ENCODE measurements at regions not wholly inside any gene's neighbourhood (a gene's known extent, or its start where the extent isn't known, plus 50 kb on each side); places are given as distances from the start of the nearest gene placed in this dataset.

GRCh38 chr19:32230441-32230840, 115.0 kb upstream of the ZNF507 start:
- no peak for DNase-seq

DNA sequence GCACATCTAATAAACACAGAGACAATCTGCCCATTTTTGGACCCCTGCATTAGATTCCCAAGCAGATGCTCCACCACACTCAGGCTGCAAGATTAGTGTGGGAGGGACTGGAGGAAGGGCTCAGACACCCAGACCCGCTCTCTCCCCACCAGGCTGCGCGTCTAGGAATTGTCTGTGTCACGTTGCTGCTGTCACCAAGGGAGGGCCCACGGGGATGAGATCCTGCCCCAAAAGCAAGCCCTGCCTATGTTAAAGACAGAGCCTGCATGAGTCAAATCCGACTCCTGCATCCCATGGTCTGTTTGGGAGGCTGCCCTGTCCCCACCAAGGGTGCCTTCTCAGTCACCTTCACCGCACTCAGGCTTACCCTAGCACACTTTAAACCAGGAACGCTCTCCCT, 114.4 kb upstream of the ZNF507 start:
- no peak for DNase-seq

DNA sequence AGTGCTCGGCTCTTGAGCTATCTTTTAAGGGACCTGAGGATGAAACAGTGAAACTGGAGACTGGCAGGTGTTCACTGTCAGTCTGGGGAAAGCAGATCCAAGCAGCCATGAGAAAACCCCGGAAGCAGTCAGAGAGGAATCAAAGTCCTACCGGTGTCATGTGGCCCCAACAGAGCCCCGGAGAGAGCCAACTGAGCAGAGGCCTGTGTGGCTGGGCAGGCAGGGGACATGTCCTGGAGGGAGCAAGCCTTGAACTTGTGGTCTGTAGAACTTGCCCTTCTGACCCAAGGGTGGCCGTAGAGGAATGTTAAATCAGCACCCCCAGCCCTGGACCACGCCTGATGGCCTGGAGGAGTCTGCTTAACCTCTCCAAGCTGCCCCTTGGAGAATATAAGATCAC, 113.7 kb upstream of the ZNF507 start:
- DNase-seq, result no peak

- no peak for DNase-seq
Measured at GRCh38 chr19:32232449-32232848, 113.0 kb upstream of the ZNF507 start.

DNA sequence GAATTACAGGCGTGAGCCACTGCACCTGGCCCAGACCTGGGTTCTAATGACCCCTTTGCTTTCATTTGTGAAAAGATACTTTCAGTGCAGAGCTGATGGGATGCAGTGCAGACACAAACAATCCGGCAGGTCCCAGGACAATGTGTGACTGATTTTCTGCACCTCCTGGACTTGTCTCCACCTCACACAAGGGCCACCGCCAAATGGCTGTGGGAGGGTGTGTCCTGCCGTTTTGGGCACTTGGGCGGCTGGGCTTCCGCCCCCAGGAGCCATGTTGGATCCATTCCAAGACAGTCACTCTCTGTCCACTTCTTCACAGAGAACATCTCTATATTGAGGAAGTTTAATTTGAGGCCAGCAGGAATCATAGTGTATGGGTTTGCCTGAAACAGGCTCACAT, 112.3 kb upstream of the ZNF507 start:
- no peak for DNase-seq

DNA sequence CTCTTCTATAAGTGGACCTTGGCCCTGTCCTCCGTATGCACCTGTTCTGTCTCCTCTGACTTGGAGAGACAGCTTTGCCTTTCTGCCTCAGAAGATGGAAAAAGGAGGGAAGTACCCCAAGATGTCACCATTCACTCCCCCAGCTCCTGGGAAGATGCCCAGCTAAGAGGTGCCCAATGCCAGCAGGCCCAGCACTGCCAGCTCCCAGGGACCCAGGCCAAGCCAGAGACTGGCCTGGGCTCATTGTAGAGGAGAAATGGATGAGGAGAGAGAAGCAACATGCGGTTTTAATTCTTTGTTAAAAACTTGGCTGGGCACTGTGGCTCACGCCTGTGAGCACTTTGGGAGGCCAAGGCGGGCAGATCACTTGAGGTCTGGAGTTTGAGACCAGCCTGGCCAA, 111.5 kb upstream of the ZNF507 start:
- no peak for DNase-seq

DNA sequence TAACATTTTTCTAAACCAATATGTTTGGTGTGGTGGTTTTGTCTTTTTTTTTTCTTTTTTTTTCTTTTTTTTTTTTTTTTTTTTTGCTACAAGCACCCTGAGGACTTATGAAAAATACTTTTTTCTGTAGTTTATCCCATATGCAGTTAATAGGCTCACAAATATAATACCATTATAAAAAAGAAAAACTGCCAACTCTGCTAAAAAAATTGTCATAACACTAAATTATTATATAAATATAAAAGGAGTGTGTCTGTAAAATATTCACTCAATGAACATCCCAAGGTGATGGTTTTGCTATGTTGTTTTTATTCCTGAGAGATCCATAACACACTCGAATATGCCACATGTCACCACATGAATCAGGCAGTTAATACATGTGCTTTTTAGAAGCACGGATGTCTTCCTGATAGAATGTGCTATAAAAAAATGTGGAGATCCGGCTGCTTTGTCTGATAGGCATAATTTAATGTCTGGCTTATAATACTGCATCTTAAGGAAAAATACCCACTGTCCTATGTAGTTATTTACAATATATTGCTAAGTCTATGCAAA, 110.7 kb upstream of the ZNF507 start:
- DNase-seq, result no peak

GRCh38 chr19:32238076-32238475, 107.3 kb upstream of the ZNF507 start:
- no peak for DNase-seq

DNA sequence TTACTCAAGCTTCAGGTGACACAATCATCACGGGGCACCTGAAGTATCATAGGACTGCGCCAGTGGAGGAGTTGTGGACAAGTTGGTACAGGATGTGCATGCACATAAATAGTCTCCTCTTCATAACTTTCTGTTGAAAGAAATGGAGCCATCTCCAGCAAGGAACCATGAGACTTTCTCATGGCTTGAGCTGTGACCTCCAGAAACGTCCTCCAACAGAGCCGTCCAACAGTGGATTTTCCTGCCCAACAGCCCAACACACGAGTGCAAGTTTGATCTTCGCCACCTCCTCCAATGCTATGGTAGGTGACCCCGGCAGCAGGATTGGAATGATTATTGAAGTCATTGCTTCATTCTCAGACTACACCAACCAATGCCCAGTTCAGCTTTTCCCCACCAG, 105.1 kb upstream of the ZNF507 start:
- DNase-seq, result no peak

DNA sequence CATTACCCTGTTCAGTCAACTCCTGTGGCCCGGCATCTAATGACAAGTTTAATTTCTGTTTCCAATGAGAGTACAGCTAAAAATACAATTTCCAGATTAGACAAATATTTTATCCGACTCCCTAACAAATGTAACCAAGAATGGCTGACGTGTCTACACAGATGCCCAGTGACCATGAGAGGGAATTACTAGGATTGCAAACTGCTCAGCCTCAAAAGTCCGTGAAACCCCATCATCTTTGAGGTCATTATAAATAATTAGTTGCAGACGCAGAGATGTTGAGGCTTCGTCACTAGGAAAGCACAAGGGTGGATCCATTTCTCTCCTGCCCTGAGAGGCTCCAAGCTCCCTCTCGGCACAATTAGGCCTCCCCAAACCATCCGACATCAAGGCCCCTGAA, 104.1 kb upstream of the ZNF507 start:
- DNase-seq, result no peak

DNA sequence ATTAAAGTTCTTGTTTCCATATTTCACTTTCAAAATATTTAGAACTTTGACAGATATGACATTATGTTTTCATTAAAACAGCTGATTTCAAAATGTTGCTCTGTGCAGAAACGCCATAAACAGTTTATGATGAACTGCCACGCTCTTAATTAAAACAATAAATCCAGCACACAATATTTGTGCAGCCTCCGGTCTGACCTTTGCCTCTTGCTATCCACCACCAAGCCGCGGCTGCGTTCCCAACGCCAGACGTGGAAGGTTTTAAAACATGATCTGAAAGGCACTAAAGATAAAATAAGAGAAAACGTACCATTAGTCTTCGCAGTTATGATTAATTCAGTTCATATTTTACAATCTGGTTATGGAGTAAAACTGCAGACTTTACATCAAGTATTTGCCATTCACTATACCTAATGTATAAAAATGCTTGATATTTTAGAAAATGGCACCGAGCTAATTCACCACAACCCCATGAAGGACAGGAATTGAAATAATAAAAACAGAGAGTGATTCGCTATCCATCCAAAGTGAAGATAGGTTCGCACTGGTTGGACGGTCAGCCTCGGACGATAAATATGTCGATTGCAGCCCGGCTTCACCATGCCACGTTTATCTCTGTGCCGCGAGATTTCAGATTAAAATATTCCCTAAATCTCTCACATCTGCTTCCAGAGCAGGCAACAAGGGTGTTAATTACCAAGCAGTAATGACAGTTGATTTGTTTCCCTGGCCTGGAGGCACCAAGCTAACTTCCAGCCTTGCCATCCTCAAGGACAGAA, 103.3 kb upstream of the ZNF507 start:
- no peak for DNase-seq

DNA sequence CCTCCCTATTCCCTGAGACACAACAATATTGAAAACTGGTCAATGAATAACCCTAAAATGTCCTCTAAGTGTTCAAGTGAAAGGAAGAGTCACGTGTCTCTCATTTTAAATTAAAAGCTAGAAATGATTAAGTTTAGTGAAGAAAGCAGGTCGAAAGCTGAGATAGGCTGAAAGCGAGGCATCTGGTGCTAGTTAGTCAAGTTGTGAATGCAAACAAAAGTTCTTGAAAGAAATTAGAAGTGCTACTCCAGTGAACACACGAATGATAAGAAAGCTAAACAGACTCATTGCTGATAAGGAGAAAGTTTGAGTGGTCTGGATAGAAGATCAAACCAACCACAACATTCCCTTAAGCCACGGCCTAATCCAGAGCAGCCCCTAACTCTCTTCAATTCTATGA, 99.4 kb upstream of the ZNF507 start:
- DNase-seq, result no peak

DNA sequence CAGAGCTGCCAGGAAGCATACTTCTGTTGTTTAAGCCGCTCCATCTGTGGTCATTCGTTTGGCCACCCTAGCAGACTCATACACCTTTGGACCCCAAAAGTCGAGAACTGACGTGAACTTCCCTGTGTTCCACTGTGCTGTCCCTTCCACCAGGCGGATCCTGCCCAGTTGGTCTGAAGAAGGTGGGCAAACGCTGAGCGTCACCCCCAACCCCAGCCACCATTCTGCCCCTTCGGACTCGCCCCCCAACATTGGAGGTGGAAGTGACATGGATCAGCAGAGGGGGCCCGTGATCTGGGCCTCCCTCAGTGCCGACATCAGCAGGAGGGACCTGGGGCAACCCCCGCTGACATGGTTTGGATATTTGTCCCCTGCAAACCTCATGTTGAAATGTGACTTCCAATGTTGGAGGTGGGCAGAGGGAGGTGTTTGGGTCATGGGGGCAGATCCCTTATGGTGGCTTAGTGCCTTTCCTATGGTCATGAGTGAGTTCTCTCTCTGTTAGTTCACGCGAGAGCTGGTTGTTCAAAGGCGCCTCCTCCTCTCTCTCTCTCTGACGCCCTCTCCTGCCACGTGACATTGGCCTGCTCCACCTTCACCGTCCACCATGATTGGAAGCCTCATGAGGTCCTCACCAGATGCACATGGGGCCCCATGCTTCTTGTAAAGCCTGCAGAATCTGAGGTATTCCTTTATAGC, 93.6 kb upstream of the ZNF507 start:
- no peak for DNase-seq

- DNase-seq, result no peak
Measured at GRCh38 chr19:32252333-32252669, 93.1 kb upstream of the ZNF507 start.

- no peak for DNase-seq
Measured at GRCh38 chr19:32253683-32254508, 91.5 kb upstream of the ZNF507 start.

- no peak for DNase-seq
Measured at GRCh38 chr19:32254509-32254890, 90.9 kb upstream of the ZNF507 start.

DNA sequence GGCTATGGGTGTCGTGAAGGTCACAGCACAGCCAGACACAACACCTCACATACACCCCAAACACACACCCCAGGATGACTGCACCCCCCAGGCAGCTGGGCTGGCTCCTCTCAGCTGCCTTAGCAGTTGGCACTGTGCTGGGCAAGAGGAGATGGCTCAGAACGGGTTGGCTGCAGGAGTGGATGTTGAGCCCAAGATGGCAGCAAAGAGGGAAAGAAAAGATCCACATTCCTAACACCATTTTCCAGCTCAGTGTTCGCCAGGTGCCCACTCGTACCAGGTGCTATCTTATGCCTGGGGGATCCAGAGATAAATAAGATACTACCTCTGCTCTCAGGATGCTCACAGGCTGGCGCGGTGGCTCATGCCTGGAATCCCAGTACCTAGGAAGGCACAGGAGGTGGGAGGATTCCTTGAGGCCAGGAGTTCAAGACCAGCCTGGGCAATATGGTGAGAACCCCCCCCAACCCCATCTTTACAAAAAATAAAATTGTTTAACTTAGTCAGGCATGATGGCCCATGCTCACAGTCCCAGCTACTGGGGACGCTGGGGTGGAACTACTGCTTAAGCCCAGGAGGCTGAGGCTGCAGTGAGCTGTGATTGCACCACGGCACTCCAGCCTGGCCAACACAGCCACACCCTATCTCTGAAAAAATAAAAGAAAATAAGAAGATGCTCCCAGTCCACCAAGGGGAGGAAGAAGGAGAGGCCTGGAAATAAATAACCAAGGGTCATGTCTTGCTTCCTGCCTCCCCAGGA, 89.7 kb upstream of the ZNF507 start:
- no peak for DNase-seq

- no peak for DNase-seq
Measured at GRCh38 chr19:32256341-32256975, 89.0 kb upstream of the ZNF507 start.

GRCh38 chr19:32257326-32258073, 87.9 kb upstream of the ZNF507 start:
- DNase-seq, result no peak

DNA sequence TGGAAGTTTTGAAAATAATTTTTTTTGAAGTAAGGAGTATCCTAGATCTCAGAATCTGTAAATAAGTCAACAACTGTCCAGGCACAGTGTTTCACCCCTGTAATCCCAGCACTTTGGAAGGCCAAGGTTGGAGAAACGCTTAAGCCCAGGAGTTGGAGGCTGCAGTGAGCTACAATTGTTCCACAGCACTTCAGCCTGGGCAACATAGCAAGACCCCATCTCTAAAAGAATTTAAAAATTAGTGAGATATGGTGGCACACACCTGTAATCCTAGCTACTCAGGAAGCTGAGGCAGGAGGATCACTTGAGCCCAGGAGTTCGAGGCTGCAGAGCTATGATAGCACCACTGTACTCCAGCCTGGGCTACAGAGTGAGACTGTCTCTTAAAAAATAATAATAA, 87.2 kb upstream of the ZNF507 start:
- no peak for DNase-seq

- no peak for DNase-seq
Measured at GRCh38 chr19:32264568-32264967, 80.8 kb upstream of the ZNF507 start.

GRCh38 chr19:32265995-32266394, 79.4 kb upstream of the ZNF507 start:
- no peak for DNase-seq
